ENCODE measurements at regions not wholly inside any gene's neighbourhood (a gene's known extent, or its start where the extent isn't known, plus 50 kb on each side); places are given as distances from the start of the nearest gene placed in this dataset.

- no peak for TF ChIP-seq CTCF (conservative IDR thresholded peaks at IDR 0.05; ENCODE audit: low read depth, low read length)
- TF ChIP-seq EZH2 (IDR thresholded peaks at IDR 0.05; ENCODE audit: borderline replicate concordance, low read depth, low read length, poor library complexity, severe bottlenecking): no peak
Observed at GRCh38 chr20:41694796-41695195, 76.6 kb upstream of the CHD6 start.
